ENCODE measurements at regions not wholly inside any gene's neighbourhood (a gene's known extent, or its start where the extent isn't known, plus 50 kb on each side); places are given as distances from the start of the nearest gene placed in this dataset.
"Not testable (repeated sequence)": the region's sequence is repeated elsewhere in the genome, so short reads cannot be mapped to it uniquely, and the experiment has no call there.

DNA sequence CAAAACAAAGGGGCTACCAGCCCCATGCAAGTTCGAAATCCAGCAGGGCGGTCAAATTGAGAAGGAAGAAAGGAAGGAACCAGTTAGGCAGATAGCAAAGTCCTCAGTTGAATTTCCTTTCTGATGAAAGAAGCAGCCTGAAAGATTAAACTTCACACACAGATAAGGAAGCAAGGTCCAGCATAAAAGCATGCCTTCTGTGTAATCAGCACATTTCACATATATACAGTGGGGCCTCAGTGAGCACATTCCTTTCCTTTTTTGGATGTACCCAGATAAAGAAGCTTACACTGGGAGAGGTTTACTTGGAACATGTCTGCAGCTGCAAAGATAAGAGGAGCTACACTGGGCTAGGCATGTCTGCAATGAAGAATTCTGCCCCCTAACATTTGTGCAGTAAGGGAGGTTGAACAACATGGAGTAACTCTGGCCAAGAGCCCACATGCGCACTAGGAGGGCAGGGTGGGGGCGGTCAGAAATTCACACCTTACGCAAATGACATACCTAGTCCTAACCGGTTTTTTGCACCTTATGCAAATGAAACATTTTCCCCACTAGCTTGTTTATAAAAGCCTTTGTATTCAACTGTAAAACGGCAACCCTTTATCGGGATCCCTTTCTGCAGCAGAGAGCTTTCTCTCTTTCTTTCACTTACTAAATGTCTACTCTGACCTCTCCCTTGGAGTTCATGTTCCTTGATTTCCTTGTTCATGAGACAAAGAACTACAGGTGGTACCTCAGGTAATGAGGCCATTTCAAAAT, 149.7 kb upstream of the FBXL17 start:
- DNase-seq (ENCODE audit: low read depth in 2 of 2) = no peak

DNA sequence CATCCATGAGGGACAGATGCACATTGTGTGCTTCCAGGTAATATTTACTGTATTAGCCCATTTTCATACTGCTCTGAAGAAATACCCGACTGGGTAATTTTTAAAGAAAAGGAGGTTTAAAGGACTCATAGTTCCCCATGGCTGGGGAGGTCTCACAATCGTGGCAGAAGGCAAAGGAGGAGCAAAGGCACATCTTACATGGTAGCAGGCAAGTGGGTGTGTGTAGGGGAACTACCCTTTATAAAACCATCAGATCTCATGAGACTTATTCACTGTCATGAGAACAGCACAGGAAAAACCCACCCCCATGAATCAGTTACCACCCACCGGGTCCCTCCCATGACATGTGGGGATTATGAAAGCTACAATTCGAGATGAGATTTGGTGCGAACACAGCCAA, 148.8 kb upstream of the FBXL17 start:
- no peak for DNase-seq (ENCODE audit: low read depth in 2 of 2)

DNA sequence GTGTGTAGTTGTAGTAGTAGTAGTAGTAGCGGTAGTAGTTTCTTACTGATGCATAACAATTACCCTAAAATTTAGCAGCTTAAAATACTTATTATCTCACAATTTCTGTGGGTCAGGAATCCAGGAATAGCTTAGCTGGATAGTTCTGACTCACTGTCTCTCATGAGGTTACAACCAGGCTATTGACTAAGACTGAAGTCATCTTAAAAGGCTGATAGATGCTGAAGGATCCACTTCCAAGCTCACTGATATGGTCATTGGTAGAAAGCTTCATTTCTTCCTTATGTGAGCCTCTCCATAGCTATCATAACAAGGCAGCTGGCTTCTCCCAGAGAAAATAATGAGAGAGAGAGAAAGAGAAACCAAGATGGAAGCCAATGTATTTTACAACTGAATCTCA, 147.5 kb upstream of the FBXL17 start:
- DNase-seq (ENCODE audit: low read depth in 2 of 2) = no peak

DNA sequence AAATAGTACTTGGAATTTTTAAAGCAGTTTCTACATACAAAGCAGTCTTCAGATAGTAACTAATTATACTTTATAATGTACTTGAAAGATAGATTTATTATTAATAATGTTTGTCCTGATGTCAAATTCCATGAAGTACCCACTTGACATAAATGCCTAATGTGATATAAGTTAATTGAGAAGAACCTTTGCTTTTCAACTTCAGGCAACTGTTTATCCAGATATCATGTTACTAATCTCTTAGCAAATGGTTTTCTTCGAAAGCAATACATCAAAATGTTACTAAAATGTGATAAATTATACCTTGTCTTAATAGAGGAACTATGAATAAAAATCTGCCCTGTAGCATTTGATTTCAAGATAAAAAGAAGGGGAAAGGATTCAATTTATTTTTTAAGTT, 146.8 kb upstream of the FBXL17 start:
- no peak for DNase-seq (ENCODE audit: low read depth in 2 of 2)

DNA sequence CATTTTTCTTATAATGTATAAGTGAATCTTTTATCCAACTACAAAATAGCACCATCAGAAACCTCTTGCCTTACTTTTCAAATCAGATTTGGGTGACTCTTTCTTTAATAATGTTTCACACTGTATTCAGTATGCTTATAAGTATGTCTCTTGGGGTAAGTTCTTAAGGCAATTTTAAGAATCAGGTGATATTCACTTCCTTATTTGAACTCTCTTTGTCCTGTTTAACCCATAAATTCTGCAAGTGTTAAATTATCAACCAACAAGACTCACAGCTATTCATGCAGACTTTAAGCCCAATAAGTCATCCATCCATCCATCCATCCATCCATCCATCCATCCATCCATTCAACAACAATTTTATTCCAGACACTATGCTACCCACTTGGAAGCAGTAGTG, 142.7 kb upstream of the FBXL17 start:
- DNase-seq (ENCODE audit: low read depth in 2 of 2) = no peak

DNA sequence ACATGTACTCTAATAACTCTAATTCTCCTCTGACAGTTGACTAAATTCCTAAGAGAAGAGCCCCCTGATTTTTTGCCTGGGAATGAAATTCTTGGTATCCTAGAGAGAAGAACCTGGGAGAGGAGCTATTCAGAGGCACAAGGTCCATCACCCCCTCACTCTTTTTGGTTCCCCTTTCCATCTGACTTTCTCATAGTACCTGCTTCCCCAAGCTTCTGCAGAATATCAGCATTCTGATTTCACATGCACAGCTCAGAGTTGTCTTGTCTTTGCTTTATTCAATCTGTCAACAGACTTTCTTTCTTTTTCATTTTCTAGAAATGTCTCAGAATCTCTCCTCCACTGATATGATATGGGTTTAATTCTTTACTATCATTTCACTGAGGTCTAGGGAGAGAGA, 141.5 kb upstream of the FBXL17 start:
- no peak for DNase-seq (ENCODE audit: low read depth in 2 of 2)

DNA sequence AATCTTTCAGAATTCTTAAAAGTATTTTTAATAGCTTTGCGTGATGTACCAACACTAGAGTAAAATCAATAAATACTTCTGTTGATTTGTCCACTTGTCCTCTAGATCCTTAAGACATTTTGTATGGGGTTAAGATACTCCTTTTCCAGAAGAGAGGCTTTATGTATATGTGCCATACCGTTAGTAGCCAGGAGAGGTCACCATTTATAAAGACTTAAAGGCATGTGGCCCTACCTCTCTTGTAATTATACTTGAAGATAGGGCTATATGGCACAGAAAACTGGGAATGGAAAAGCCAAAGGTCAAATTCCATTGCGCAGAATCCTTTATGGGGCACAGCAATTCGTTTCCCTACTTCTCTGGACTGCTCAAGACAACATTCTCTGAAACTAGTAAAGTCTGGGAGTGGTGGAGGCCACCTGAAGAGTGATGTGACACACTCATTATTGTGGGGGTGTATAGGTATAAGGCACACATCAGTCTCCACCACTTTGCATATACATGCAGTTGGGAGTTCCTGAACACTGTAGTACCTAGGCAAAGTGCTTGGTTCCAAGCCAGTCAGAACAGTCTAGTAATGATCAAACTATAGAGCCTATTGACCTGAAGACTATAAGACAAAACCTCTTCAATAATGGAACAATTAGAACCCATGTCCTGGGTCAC, 140.1 kb upstream of the FBXL17 start:
- peak; percentile 56 to 61 for DNase-seq (ENCODE audit: low read depth in 2 of 2)

DNA sequence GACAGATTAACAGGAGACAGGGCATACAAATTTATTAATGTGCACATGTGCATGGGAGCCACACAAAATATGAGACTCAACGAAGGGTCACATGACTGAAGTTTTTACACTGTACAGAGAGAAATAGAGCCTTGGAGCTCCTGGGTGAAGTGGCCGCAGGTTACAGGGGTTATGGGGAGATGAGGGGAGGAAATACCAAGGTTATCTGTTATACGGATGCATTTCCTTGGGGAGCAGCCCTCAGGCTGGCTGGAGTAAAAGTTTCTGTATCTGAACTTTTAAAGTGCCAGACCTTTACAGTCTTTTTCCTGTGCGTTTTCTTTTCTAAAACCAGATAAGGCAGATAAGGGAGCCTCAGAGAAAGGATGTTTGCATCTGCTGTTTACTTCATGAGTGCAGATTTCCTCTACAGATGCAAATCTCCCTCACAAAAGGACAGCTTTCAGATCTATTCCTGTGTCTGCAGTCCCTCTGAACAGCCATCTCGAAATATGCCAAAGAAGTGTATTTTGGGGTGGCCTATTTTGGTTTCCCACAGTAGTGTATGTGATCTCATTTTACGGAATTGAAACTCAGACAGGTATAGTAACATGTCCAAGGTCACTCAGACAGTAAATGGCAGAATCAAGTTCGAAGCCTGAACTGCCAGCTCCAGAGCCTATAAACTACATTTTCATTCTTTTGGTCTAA, 139.3 kb upstream of the FBXL17 start:
- no peak for DNase-seq (ENCODE audit: low read depth in 2 of 2)

DNA sequence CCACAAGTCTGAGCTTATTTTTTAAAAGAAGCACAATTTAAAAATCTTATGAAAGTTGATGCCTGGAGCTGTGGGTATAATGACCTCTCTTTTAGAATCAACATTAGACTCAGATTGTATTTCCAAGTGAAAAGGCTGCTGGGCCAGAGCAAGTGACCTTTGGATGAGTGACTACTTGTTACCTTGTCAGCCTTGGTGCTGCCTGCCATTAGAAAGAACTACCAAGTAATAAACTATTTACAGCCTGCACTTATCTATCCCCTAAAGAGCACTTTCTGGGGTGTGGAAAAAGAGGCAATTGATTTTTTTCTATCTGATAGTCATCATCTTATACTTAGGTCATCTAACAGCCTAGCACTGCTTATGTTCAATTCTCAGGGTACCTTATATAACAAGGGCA, 134.9 kb upstream of the FBXL17 start:
- DNase-seq (ENCODE audit: low read depth in 2 of 2) = no peak

DNA sequence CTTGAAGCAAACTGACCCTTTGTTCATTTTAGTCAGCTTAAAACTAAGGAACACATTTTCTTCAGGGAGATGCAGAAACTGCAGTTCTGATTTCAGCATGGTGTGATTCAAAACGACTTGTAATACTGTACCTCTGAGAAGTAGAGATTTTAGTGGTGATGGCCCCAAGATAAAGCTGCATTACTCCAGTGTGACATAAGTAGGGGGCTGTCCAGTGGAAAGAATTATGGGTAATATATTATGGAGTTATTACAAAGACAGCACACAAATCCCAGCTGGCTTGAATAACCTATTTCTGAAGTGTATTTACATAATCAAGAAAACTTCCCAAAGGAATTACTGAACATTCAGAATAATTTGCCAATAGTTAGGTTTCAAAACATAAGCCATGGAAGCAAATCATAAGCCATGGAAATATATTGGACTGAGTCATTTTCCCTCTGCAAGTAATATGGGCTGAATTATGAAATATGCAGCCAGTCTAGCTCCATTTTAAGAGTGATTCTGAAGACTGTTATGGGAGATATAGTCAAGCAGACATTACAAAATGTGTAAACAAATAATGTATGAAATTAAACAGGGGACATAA, 133.7 kb upstream of the FBXL17 start:
- DNase-seq (ENCODE audit: low read depth in 2 of 2) = no peak

DNA sequence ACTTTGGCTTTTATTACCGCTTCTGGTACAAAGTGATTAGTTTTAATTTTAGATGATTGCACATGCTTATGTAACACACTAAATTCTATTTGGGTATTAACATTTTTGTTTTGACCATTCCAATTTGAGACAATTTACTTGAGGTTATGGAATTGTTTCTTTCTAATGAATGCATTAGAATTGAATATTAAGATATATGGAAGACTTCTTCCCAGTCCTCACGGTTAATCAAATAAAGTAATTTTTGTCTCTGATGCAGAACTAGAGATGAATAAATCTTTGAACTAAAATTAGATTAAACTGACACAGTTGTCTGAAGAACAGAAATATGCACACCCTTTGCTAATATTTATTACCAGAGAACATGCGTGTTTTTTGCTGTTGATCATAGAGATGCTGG, 127.1 kb upstream of the FBXL17 start:
- no peak for DNase-seq (ENCODE audit: low read depth in 2 of 2)

DNA sequence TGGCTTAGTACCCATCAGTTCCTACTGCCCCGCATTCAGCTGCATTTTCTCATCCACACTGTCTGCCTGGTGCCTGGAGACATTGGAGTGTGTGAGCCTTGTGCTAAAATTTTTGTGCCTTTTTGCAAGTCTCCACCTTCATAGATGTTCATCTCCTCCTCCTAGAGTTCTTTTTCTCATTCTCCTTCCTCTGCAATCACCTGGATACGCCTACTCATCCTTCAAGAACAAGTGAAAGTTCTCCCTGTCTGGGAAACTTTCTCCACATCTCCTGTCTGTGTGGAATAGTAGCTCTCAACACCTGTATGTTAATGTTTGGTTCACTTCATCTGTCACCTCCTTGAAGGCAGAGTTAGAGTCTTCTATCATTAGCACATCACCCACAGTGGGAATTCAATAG, 125.7 kb upstream of the FBXL17 start:
- no peak for DNase-seq (ENCODE audit: low read depth in 2 of 2)

DNA sequence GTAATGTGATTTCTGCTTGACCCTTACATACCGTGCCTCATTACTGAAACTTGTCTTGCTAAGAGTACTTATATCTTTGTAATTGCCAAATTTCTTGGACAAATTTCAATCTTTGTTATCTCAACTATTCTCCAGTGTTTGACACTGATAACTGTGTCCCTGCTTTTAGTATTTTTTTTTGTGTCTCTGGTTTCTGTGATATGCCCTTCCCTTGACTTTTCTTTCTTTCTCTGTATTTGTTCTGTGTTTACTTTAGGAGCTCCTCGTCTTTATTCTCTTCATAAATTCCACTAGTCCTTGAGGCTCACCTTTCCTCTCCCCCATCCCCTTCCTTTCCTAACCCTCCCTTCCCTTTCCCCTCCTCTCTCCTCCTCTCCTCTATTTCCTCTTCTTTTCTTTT, 123.7 kb upstream of the FBXL17 start:
- DNase-seq (ENCODE audit: low read depth in 2 of 2) = no peak

DNA sequence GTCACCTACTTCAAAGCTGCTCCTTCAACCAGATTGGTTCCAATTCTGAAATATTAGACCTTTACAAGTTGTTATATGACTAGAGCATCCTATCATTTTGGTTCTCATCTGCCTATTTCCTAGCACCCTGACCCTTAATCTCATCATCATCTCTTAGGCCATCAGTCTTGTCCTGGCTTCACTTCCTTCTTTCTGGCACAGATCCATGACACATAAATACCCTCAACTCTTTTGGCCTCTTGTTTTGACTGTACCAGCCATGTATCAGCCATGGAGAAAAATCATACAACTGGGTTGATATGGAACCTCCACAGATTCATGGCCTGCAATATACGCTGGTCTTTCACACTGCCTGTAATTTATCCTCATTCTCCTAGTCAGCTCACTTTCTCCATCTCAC, 123.1 kb upstream of the FBXL17 start:
- no peak for DNase-seq (ENCODE audit: low read depth in 2 of 2)

DNA sequence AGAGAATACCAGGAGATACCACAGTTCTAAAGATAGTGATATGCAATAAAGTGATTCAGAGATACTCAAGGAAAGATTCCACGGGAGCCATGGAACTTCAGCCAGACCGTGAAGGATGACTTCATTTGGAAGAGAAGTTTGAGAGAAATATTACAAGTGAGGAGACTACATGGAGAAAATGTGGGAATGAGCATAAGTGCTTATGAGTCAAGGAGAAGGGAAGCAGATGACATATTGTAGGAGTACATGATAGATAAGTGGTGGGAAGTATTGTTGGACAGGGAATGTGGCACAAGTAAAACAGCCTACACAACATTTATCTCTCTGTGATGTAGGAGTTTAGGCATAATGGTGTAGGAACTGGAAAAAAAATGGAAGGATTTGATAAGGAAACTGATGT, 122.1 kb upstream of the FBXL17 start:
- DNase-seq (ENCODE audit: low read depth in 2 of 2) = no peak

DNA sequence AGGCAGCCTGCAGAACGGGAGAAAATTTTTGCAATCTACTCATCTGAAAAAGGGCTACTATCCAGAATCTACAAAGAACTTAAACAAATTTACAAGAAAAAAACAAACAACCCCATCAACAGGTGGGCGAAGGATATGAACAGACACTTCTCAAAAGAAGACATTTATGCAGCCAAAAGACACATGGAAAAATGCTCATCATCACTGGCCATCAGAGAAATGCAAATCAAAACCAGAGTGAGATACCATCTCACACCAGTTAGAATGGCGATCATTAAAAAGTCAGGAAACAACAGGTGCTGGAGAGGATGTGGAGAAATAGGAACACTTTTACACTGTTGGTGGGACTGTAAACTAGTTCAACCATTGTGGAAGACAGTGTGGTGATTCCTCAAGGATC, 113.7 kb upstream of the FBXL17 start:
- not testable (repeated sequence) for DNase-seq (ENCODE audit: low read depth in 2 of 2)

DNA sequence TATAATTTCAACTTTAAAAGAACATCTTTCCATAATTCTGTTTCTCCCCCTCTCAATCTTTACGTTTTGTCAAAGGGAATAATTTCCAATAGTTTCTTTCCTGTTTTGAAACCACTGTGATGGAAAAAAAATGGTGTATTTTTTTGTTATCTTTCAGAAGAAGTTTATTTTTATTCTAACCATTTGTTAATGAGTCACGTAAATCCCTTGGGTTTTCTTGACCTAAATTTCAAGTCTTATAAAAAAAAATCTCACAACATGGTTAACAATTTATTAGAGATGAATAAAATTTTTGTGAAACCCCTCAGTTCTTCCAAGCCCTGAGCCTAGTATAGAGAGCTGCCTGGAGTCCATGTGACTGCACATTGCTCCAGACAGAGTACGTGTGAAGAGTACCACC, 106.1 kb upstream of the FBXL17 start:
- no peak for DNase-seq (ENCODE audit: low read depth in 2 of 2)

DNA sequence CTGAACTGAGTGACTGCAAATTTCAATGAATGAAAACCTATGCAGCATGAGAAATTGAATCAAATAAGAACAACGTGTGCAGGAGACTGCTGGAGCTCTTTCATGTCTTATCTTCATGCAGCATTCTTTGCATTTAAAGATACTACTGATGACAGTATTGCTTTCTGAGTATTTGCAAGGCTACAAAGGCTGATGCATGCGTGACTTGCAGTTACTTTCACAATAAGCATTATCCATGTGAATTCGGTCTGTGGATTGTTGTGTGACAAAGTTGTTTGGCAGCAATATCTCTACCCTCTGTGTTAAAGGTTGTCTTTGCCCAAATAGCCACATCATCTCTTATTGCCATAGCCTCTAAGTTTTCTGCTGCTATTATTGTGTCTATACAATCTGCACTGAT, 102.1 kb upstream of the FBXL17 start:
- no peak for DNase-seq (ENCODE audit: low read depth in 2 of 2)

DNA sequence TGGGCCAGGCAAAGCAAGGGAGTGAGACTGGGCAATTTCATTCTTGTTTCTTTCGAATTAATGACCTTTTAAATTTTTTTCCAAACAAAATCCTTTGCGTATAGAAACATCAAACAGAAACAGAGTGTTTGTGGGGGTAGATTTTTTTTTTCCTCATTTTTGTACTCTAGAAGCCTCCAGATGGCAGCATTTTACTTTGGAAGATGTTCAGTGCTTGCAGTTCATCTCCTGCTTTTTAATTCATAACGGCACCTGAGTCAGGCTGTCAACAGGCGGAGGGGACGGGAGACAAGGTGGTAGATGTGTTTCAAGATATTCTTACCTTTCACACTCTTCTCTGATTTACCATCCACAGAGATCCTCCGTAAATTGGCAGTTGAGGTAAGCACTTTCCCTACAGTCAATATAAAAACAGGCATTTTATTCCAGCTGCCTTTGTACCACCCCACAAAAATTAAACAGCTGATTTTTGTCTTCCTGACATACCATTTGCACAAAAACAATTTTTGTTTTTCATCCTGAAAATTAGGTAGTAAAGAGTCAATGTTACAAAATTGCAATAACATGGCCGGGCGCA, 99.5 kb upstream of the FBXL17 start:
- DNase-seq (ENCODE audit: low read depth in 2 of 2) = peak; percentile 12 to 16

DNA sequence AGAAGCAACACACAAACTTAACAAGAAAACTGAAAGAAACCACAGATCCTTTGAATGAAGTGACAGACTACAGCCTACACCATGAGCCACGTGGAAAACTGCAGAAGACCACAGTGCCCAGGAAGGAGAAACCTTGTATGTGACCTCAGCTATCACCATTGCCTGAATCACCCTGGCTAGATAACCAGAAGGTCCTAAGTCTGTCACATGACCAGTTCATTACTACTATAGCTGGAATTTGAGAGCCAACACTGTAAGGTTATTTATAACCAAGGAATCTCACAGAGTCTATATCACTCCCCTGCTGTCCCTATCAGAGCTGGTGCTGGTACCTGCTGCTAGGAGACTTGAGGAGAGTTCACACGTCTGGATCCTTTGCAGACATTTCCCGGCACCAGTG, 90.3 kb upstream of the FBXL17 start:
- DNase-seq (ENCODE audit: low read depth in 2 of 2) = no peak

DNA sequence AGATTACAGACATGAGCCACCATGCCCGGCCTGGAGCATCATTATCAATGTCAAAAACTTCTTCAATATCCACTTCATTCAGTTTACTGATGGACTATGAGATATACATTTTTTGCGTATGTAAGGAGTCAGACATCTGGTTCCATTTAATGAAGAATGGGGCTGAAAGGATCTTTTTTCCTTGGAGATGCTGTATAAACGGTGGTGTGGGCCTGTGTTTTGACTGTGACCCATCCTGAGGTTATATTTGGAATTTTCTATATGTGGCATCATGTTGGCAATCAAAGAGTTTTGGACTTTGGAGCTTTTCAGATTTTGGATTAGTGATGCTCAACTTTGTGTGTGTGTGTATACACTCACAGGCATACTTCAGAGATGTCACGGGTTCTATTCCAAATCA, 85.7 kb upstream of the FBXL17 start:
- no peak for DNase-seq (ENCODE audit: low read depth in 2 of 2)

Data from lung microvascular endothelial cell (primary cell).